Keratinocyte (primary cell): ENCODE measurements at regions not wholly inside any gene's neighbourhood (a gene's known extent, or its start where the extent isn't known, plus 50 kb on each side); places are given as distances from the start of the nearest gene placed in this dataset.

Experiments
- EZH2 ChIP-seq: IDR thresholded peaks from one replicate; pipeline ENCODE4 v1.6.1; 2012; ENCODE audit warnings: inconsistent platforms, mild to moderate bottlenecking, low read length, moderate library complexity
- TF ChIP-seq, protein P1 (sequence below), 3 experiments: IDR thresholded peaks in 1 of 3; conservative IDR thresholded peaks in 1 of 3; optimal IDR thresholded peaks in 1 of 3; 2 replicates in 2 of 3; 3 replicates in 1 of 3; pipeline versions ENCODE3 to v1.5.1; 2011; ENCODE audit warnings: low read length in 3 of 3, mild to moderate bottlenecking in 3 of 3, moderate library complexity in 2 of 3, control low read depth in 1 of 3, inconsistent platforms in 1 of 3; ENCODE audit not compliant: insufficient read depth in 2 of 3; ENCODE audit errors: extremely low read depth in 1 of 3

DNA sequence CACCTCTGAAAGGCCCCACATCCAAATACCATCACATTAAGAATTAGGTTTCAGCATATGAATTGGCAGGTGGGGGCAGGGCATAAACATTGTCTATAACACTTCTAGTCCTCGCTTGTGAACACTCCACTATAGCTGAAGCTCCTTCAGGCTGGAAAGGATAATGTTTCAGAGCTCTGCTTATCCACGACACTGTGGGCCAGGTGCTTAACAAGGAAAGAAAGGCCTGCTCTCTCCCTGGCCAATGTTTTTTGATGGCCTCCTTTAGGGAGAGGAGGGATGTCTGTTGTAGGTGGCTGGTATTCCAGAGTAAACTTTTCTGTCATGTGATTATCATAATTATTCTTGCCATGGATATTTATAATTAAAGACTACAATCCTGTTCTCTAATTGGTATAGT lies 86.4 kb downstream of the CCNA1 start:
- TF ChIP-seq, protein P1, sequence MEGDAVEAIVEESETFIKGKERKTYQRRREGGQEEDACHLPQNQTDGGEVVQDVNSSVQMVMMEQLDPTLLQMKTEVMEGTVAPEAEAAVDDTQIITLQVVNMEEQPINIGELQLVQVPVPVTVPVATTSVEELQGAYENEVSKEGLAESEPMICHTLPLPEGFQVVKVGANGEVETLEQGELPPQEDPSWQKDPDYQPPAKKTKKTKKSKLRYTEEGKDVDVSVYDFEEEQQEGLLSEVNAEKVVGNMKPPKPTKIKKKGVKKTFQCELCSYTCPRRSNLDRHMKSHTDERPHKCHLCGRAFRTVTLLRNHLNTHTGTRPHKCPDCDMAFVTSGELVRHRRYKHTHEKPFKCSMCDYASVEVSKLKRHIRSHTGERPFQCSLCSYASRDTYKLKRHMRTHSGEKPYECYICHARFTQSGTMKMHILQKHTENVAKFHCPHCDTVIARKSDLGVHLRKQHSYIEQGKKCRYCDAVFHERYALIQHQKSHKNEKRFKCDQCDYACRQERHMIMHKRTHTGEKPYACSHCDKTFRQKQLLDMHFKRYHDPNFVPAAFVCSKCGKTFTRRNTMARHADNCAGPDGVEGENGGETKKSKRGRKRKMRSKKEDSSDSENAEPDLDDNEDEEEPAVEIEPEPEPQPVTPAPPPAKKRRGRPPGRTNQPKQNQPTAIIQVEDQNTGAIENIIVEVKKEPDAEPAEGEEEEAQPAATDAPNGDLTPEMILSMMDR (optimal IDR thresholded peaks at IDR 0.05 in 1 of 3, IDR thresholded peaks at IDR 0.05 in 1 of 3, conservative IDR thresholded peaks at IDR 0.05 in 1 of 3; ENCODE audit: extremely low read depth in 1 of 3, insufficient read depth in 2 of 3, low read length in 3 of 3): no peak
- no peak for TF ChIP-seq EZH2
